Renal pelvis (tissue), 1 donor: ENCODE measurements at regions not wholly inside any gene's neighbourhood (a gene's known extent, or its start where the extent isn't known, plus 50 kb on each side); places are given as distances from the start of the nearest gene placed in this dataset.

Source experiments
- DNase-seq: peaks from one replicate; pipeline ENCODE4 v3.0.0-alpha.2; 2013

GRCh38 chr2:56444339-56444738 lies 260.5 kb downstream of the CCDC85A start:
- DNase-seq = peak; percentile 35

DNA sequence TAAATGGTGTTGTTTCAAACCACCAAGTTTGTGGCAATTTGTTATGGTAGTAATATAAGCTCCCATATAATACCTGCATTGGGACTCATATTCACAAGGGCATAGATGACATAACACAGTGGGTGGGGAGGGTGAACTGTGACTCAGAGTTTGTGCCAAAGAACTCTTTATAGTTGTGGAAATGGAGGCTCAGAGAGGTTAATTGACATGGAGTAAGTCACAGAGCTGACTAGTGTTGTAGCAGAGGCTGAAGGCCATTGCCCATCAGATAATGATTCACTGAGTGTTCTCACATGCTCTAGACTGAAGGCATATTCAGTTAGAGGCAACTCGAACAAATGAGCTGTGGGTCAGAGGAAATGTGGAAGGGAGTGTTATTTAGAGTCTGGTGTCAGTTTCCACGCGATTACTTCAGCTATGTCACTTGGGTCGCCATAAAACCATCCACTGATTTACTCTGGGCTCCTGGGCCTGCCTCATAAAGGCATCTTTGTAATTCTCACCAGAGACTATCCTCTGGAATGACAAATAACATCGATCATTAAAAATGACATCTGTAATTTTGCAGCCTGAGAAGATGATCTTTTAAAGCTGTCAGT lies 264.7 kb downstream of the CCDC85A start:
- peak; percentile 62 for DNase-seq

DNA sequence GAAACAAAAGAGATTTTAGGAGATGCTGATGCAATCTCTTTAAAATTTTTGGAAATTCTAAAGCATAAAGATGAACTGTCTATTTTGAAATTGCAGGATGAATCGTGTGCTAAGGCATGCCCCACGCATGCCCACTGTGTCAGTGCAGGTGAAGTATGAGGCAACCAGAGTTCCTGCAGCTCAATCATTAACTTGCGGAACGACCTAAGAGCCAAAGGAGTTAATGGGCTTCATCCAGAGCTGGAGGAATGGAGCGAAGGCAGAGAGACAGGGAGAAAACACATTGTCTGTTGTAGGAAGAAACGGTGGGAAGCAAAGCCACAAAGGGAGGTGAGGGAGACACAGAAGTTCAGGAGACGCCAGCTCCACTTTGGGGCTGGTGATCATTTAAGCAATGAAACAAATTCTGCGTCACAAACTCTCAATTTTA lies 265.2 kb downstream of the CCDC85A start:
- peak; percentile 86 for DNase-seq

GRCh38 chr2:56449449-56449860 lies 265.7 kb downstream of the CCDC85A start:
- DNase-seq = peak; percentile 42

GRCh38 chr2:56450047-56450446 lies 266.3 kb downstream of the CCDC85A start:
- no peak for DNase-seq

DNA sequence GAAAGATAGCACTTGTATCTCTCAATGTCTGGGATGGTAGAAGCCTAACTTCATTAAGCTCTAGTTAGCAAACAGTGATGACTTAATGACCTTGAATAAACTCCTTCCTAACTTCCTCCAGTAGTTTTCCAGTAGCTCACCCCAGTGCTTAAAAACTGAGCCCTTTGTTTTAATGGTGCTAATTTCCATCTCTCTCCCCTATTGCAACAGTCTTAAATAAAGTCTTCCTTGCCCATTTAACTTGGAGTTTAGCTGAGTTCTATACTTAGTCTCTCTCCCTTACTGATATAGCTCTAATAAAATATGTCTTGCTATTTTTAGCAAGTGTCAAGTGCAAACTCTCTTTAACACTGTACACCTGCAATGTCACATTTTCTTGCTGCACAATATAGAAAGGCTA lies 267.0 kb downstream of the CCDC85A start:
- no peak for DNase-seq

GRCh38 chr2:56455642-56456041 lies 271.9 kb downstream of the CCDC85A start:
- DNase-seq = no peak

- DNase-seq = no peak
Measured at GRCh38 chr2:56456791-56457190, 273.0 kb downstream of the CCDC85A start.

GRCh38 chr2:56460508-56460907 lies 276.7 kb downstream of the CCDC85A start:
- no peak for DNase-seq

- DNase-seq = no peak
Measured at GRCh38 chr2:56464066-56464465, 280.3 kb downstream of the CCDC85A start.

DNA sequence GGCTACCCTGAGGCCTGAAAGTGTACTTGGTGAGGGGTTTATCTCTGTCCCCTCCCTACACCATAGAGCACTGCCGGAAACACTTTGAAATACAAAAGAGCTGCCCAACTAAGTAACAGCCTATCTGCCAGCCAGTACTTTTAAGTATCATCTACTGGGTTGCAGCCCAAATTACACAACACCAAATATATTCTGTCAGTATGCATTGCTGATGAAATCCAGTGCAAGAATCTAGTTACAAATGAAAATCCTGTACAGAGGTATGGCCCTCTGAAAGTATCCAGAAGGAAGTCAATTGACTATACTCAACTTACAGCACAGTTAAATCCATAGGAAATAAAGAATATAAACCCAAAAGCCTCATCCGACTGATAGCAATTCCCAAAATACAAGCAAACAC lies 280.8 kb downstream of the CCDC85A start:
- DNase-seq = no peak

- no peak for DNase-seq
Measured at GRCh38 chr2:56465491-56465890, 281.7 kb downstream of the CCDC85A start.

DNA sequence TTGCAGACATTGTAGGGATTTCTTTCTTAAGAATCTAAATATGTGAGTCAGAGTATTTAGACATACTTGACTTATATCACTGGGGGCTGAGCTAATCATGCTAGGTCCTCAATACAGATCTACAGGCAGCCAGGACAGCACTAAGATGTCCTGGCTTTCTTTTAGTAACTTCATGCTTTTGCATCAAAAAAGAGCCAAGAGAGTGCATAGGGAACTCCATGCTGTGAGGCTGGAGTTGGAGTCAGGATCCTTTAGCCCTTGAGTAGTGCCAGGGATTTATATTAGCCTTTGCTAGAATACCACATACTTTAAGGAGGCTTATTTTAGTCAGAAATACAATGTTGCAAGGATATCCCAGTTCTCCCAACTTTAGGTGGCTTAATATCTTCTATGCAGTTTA lies 289.7 kb downstream of the CCDC85A start:
- DNase-seq = no peak

- peak; percentile 16 for DNase-seq
Measured at GRCh38 chr2:56474412-56475158, 290.8 kb downstream of the CCDC85A start.

DNA sequence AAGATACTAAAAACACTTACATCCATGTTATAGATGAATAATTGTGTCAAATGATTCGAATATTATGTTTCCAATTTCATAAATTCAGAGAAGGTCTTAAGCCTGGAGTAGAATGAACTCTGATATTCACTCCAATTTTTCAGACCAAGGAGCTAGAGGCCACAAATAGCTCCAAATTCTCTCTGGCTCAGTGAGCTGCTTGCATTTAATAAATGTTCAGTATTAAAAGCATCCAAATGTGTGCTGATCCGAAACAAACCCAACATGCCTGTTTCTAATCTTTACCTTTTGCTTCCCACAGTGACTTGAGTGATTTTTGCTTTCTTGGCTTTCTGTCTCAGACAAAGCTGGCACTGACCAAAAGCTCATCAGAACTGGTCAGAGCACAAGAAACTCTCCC lies 291.4 kb downstream of the CCDC85A start:
- DNase-seq = no peak

GRCh38 chr2:56476509-56477071 lies 292.8 kb downstream of the CCDC85A start:
- no peak for DNase-seq

DNA sequence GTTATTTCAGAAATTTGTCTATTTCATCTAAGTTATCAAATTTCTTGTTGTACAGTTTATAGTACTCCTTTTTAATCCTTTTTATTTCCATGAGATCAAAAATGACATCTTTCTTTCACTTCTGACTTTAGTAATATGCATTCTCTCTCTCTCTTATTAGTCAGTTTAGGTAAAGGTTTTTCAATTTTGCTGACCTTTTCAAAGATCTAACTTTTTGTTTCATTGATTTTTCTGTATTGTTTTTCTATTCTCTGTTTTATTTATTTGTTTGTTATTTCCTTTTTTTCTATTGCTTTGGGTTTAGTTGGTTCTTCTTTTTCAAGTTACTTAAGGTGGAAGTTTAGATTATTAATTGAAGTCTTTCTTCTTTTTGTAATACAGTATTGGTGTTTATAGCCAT lies 294.2 kb downstream of the CCDC85A start:
- DNase-seq = no peak

DNA sequence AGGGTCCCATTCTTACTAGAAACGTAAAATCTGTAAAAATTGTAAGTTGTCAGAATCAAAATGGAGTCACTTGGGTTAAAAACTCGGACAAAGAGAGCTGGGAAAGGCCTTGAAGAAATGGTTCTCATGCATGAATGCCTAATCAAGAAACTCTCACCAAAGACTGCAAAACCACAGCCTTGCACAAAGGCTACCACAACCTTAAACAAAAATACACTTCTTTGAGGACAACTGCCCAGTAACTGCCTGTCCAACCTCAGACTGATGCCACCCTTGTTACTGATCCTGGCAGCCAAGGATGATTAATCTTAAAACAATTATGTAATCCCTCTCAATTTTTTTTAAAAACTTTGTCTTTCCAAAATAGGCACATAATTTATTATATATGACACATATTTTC lies 299.3 kb downstream of the CCDC85A start:
- DNase-seq = no peak

GRCh38 chr2:56484906-56485305 lies 301.1 kb downstream of the CCDC85A start:
- no peak for DNase-seq

GRCh38 chr2:56500317-56500716 lies 316.5 kb downstream of the CCDC85A start:
- DNase-seq = no peak

- no peak for DNase-seq
Measured at GRCh38 chr2:56502616-56503015, 318.8 kb downstream of the CCDC85A start.

GRCh38 chr2:56505885-56506284 lies 322.1 kb downstream of the CCDC85A start:
- DNase-seq = no peak

- DNase-seq = no peak
Measured at GRCh38 chr2:56508662-56509061, 324.9 kb downstream of the CCDC85A start.

DNA sequence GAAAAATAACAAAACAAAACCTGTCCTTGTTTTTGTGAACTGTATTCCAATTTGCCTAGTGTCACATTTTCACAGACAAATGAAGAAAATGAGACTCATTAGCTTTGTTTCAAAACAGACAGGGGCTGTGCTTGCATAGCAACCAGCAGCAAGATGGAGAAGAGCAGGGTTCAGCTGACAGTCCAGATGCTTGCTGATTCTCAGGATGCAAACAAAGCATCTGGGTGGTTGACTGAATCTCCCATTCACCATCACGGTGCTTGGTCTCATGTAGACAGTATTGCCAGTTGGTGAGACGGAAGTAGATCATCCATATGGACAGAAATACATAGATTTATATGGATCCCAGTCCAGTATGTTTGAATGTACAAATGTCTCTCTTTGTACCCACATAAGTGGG lies 326.8 kb downstream of the CCDC85A start:
- no peak for DNase-seq
